ENCODE measurements at regions not wholly inside any gene's neighbourhood (a gene's known extent, or its start where the extent isn't known, plus 50 kb on each side); places are given as distances from the start of the nearest gene placed in this dataset.

GRCh38 chr2:417662-418061, 129.8 kb upstream of the ALKAL2 start:
- H3K9me2 ChIP-seq (ENCODE audit: insufficient read depth): no peaks in the 10 kb centered on the region
- H3F3A ChIP-seq (ENCODE audit: insufficient read depth, low read depth): no peaks in the 10 kb centered on the region
- no peak overlapping the region for H2AFZ ChIP-seq
- no peaks in the 10 kb centered on the region for H4K20me1 ChIP-seq (ENCODE audit: insufficient read depth)
- H3K4me1 ChIP-seq (replicated peaks; ENCODE audit: insufficient read depth): no peaks in the 10 kb centered on the region
- BruUV-seq (replicated peaks): no TSS peak
- H3K27me3 ChIP-seq (ENCODE audit: insufficient read depth, low read depth): no peaks in the 10 kb centered on the region
- H3K9me3 ChIP-seq (ENCODE audit: insufficient read depth, low read depth): peaks cover 25% of the 10 kb centered on the region
- no peak overlapping the region for H3K4me3 ChIP-seq
- no peak overlapping the region for H3K4me2 ChIP-seq
- ChIA-PET POLR2A (ENCODE audit: unreplicated experiment) (no interaction called here), CTCF (no interaction called here)
- no peak for DNase-seq
- H3K79me2 ChIP-seq (ENCODE audit: low read depth): no peaks in the 10 kb centered on the region
- no peak overlapping the region for H3K27ac ChIP-seq
- no peak for TF ChIP-seq EZH2 (IDR thresholded peaks at IDR 0.05; ENCODE audit: low read depth)
- no peak for TF ChIP-seq CTCF (conservative IDR thresholded peaks at IDR 0.05)
- no peaks in the 10 kb centered on the region for H3K36me3 ChIP-seq (ENCODE audit: low read depth)
- intact Hi-C loops (cut with micrococcal nuclease; ENCODE audit: unreplicated experiment): no loop called here

GRCh38 chr2:417006-417405, 129.1 kb upstream of the ALKAL2 start:
- H3K27me3 ChIP-seq (ENCODE audit: insufficient read depth, low read depth): no peaks in the 10 kb centered on the region
- H3F3A ChIP-seq (ENCODE audit: insufficient read depth, low read depth): no peaks in the 10 kb centered on the region
- H3K4me1 ChIP-seq (replicated peaks; ENCODE audit: insufficient read depth): no peaks in the 10 kb centered on the region
- DNase-seq: no peak
- no peak overlapping the region for H3K4me2 ChIP-seq
- H4K20me1 ChIP-seq (ENCODE audit: insufficient read depth): no peaks in the 10 kb centered on the region
- no peaks in the 10 kb centered on the region for H3K79me2 ChIP-seq (ENCODE audit: low read depth)
- CTCF ChIA-PET: no interaction called here
- POLR2A ChIA-PET (ENCODE audit: unreplicated experiment): no interaction called here
- H3K36me3 ChIP-seq (ENCODE audit: low read depth): no peaks in the 10 kb centered on the region
- peaks cover 25% of the 10 kb centered on the region for H3K9me3 ChIP-seq (ENCODE audit: insufficient read depth, low read depth)
- BruUV-seq (replicated peaks): no TSS peak
- H2AFZ ChIP-seq: no peak overlapping the region
- intact Hi-C loops (cut with micrococcal nuclease; ENCODE audit: unreplicated experiment): no loop called here
- no peak for TF ChIP-seq CTCF (conservative IDR thresholded peaks at IDR 0.05)
- TF ChIP-seq EZH2 (IDR thresholded peaks at IDR 0.05; ENCODE audit: low read depth): no peak
- no peaks in the 10 kb centered on the region for H3K9me2 ChIP-seq (ENCODE audit: insufficient read depth)
- H3K4me3 ChIP-seq: no peak overlapping the region
- no peak overlapping the region for H3K27ac ChIP-seq

- peaks cover 21% of the 10 kb centered on the region for H3K9me3 ChIP-seq (ENCODE audit: insufficient read depth, low read depth)
- H3K27me3 ChIP-seq (ENCODE audit: insufficient read depth, low read depth): no peaks in the 10 kb centered on the region
- DNase-seq: no peak
- intact Hi-C loops (cut with micrococcal nuclease; ENCODE audit: unreplicated experiment): no loop called here
- no peaks in the 10 kb centered on the region for H3K9me2 ChIP-seq (ENCODE audit: insufficient read depth)
- H3K27ac ChIP-seq: no peak overlapping the region
- no peak for TF ChIP-seq CTCF (conservative IDR thresholded peaks at IDR 0.05)
- no peak for TF ChIP-seq EZH2 (IDR thresholded peaks at IDR 0.05; ENCODE audit: low read depth)
- no peaks in the 10 kb centered on the region for H3F3A ChIP-seq (ENCODE audit: insufficient read depth, low read depth)
- no peaks in the 10 kb centered on the region for H3K79me2 ChIP-seq (ENCODE audit: low read depth)
- H4K20me1 ChIP-seq (ENCODE audit: insufficient read depth): no peaks in the 10 kb centered on the region
- H3K4me2 ChIP-seq: no peak overlapping the region
- H3K4me3 ChIP-seq: no peak overlapping the region
- H3K36me3 ChIP-seq (ENCODE audit: low read depth): no peaks in the 10 kb centered on the region
- no peak overlapping the region for H2AFZ ChIP-seq
- POLR2A ChIA-PET (ENCODE audit: unreplicated experiment): no interaction called here
- BruUV-seq (replicated peaks): no TSS peak
- CTCF ChIA-PET: no interaction called here
- H3K4me1 ChIP-seq (replicated peaks; ENCODE audit: insufficient read depth): no peaks in the 10 kb centered on the region
Observed at GRCh38 chr2:415986-416610, 128.2 kb upstream of the ALKAL2 start.
